GM19395 (cell line): ENCODE measurements at regions not wholly inside any gene's neighbourhood (a gene's known extent, or its start where the extent isn't known, plus 50 kb on each side); places are given as distances from the start of the nearest gene placed in this dataset.
"Not testable (repeated sequence)": the region's sequence is repeated elsewhere in the genome, so short reads cannot be mapped to it uniquely, and the experiment has no call there.

Experiments used
- ATAC-seq: cut with Tn5 transposase; IDR thresholded peaks from one replicate; pipeline ENCODE4 v1.9.1; 2021; ENCODE audit warnings: mild to moderate bottlenecking, moderate library complexity; ENCODE audit not compliant: unreplicated experiment

DNA sequence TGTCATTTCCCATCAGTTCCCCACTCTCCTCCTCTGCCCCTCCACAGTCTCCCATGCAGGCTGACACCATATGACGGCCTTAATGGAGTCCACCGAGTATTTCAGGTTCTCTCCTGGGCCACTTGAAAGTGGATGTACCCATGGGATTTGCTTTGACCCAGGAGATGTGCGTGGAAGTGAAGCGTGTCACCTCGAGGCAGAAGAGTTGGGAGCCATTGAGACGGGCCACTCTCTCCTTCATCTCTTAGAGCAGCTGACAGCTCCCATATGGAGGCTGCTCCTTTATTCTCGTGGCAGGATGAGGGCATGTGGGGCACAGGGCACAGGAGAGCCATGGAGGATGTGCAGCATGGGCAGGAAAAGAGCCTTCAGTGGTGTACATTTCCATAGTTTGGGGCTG lies 144.7 kb upstream of the CRYM start:
- not testable (repeated sequence) for ATAC-seq

DNA sequence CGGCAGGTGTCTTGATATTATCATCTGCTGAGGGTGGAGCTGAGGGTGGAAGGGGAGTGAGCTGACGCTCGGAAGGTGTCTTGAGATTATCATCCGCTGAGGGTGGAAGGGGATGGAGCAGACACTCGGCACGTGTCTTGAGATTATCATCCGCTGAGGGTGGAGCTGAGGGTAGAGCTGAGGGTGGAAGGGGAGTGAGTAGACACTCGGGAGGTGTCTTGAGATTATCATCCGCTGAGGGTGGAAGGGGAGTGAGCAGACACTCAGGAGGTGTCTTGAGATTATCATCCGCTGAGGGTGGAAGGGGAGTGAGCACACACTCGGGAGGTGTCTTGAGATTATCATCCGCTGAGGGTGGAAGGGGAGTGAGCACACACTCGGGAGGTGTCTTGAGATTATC lies 126.6 kb upstream of the CRYM start:
- not testable (repeated sequence) for ATAC-seq

GRCh38 chr16:21397866-21398265 lies 119.8 kb upstream of the CRYM start:
- not testable (repeated sequence) for ATAC-seq

GRCh38 chr16:21396545-21396944 lies 118.5 kb upstream of the CRYM start:
- not testable (repeated sequence) for ATAC-seq

DNA sequence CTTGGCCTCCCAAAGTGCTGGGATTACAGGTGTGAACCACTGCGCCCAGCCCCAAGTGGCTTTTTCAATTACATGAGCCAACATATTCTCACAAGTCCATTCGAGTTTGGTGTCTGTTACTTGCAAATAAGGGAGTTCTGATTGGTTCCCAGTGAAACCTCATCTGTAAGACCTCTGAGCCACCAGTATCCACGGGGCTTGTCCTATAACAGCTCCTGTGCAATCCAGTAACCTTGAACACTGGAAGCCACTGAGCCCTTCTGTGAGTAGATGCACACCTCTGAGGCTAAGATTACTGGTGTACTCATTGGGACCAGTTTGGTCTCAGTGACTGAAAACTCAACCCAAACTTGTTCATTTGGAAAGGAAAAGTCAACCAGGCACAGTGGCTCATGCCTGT lies 112.5 kb upstream of the CRYM start:
- not testable (repeated sequence) for ATAC-seq

- ATAC-seq = not testable (repeated sequence)
Observed at GRCh38 chr16:21389860-21390259, 111.8 kb upstream of the CRYM start.

GRCh38 chr16:21387757-21388156 lies 109.7 kb upstream of the CRYM start:
- ATAC-seq = not testable (repeated sequence)

GRCh38 chr16:21386201-21386915 lies 108.3 kb upstream of the CRYM start:
- ATAC-seq = not testable (repeated sequence)

- ATAC-seq = not testable (repeated sequence)
Observed at GRCh38 chr16:21383682-21384081, 105.6 kb upstream of the CRYM start.

DNA sequence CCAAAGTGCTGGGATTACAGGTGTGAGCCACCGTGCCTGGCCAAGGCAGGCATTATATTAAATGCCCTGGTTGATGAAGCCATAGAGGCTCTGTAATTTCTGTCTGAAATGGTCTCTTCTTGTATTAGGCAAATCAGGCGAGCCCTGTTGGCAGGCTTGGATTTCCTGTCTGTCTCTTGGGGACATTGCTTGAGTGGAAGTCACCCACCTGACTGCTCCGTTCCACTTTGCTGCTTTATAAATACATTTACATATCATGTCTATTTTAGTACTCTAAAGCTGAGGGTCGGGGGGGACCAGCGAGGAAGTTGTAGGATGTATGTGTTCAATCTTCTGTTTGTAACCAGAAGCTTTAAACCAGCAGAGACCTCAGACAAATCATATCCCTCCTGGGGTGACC lies 101.6 kb upstream of the CRYM start:
- not testable (repeated sequence) for ATAC-seq

DNA sequence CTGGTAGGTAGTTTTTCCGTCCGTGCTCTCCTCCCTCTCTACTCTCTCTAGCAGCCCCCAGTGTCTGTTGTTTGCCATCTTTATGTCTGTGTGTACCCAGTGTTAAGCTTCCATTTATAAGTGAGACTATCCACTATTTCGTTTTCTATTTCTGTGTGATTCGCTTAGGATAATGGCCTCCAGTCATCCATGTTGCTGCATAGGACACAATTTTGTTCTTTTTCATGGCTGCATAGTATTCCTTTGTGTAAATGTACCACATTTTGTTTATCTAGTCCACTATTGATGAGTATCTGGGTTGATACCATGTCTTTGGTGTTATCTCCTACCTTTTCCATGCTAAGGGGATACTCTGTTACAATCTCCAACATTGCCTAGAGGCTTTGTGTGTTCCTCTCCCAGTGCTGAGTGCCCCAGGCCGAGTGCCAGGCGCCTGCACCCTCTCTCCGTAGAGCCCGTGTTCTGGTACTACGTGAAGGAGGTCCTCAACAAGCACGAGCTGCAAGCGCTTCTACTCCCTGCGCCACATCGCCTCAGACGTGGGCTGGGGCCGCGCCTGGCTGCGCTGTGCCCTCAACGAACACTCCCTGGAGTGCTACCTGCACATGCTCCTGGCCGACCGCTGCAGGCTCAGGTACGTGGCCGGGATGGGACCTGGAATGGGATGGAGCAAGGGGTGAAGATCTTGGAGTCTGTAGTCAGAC lies 98.3 kb upstream of the CRYM start:
- not testable (repeated sequence) for ATAC-seq

DNA sequence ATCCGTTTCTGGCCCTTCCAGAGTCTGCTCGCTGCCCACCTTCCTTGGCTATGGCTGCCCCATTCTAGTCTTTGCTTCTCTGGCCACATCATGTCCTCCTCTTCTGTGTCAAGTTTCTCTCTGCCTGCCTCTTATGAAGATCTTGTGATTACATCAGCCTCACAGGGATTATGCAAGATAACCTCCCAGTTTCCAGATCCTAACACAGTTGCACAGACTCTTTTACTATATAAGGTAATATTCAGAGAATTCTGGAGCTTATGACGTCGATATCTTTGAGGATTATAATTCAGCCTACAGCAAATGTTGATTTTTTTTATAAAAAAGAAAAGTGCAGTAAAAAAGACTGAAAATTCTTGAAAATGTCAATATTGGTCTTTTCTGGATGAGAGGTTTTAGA lies 97.2 kb upstream of the CRYM start:
- not testable (repeated sequence) for ATAC-seq

GRCh38 chr16:21373454-21373853 lies 95.4 kb upstream of the CRYM start:
- ATAC-seq = not testable (repeated sequence)

DNA sequence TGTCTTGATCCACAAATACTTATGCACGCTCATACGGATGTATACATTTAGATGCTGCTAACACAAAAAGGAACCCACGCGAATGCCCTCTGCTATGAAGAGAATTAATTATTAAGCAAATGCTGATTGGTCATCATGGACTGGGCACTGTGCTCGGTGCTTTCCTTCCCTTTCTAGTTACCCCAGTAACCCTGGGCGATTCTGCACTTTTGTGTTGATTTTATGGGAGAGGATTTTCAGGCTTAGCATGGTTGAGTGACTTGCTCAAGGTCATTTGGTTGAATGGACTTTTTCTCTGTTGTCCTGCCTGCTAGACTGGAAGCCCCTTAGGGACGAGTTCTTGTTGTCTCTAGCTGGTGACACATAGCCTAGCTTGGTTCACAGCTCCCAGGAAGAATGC lies 94.8 kb upstream of the CRYM start:
- not testable (repeated sequence) for ATAC-seq

DNA sequence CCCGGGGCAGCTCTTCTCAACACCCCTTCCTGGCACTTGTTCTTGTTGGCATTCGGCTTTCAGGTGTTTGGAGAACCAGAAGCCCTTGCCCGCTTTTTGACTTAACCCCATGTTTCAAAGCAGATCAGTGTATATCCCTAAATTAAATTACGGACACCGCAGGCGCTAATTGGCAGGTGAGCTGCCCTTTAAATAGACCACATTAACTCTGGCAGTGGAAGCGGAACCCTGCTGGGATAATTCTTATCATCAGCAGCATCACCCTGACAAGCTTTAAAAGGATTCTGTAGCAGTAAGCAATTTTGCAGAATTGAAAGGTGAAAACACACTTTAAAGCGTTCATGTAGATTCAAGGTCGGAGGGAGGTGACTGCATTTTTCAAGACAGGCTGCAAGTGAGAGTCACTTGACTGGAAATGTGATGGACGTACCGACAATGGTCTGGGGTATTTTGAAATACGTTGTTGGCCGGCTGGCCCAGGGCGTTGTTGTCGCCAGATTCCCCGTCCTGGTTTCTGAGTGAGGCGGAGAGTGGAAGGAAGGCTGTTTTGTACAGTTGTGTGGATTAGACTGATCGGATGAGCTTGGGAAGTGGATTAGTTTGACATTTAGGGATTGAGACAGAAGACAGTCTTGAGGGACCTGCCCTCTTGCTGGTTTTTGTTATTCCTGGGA lies 94.2 kb upstream of the CRYM start:
- ATAC-seq = not testable (repeated sequence)

- not testable (repeated sequence) for ATAC-seq
Observed at GRCh38 chr16:21370791-21371190, 92.7 kb upstream of the CRYM start.

DNA sequence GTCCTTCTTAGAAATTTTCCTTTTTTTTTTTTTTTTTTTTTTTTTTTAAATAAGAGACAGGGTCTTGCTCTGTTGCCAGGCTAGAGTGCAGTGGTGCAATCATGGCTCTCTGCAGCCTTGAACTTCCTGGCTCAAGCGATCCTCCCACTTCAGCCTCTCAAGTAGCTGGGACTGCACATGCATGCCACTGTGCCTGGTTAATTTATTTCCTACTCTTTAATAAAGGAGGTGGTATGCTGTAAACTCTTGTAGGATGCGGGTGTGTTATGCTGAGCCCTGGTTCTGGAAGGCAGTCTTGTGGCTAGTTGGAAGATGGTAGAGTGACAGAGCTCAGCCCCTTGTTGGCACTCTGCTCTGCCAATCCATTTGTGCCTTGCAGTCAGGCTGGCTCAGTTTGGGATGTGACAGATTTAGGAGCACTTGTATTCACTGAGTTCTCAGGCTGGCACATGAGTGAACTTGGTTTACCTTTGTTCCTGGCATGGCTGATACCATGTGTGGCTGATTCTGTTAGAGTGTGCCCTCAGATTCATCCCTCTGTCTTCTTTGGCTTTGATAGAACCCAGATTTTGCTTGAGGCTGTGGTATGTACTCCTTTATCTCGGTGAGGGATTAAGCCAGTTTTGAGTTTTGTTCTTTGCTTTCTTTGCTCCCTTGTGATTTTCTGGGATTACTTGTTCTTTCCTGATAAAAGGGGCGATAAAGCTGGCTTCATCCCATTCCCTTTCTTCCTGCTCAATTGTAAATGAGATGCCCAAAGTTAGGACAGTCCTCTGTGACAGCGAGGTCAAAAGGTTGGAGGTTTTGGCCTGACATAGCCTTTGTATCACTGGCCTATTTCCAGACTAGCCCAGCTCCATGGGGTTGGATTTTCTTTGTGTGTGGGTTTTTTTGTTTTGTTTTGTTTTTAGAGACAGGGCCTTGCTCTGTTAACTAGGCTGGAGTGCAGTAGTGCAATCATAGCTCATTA lies 91.2 kb upstream of the CRYM start:
- ATAC-seq = not testable (repeated sequence)

DNA sequence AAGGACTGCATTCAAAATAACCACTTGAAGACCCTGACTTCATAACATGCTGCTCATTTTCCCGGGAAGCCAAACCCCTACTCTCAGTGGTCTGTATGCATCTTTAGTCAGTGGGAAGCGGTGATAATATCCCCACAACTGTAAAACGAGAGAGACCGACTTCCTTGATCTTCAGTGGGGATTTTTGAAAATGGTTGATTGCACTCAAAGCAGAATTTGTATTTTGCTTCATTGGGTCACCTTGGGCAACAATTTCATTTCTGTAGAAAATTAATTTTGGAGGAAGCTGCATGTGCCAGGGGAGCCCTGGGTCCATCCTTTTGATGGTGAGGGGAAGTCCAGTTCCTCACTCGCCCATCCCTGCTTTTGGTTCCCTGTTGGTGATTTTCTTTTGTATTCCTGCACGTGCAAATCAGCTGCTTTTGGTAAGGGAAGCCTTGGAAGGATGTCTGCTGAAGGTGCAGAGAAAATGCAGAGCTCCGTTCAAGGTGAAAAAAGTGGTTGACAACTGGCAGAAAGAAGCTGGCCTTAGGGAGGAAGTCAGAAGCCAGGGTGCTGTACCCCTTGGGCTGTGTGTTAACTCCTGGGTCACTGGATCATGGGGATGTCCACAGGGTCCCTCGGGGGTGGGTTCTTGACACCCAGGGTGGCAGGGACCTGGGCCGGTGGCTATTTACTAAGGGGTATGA lies 89.8 kb upstream of the CRYM start:
- not testable (repeated sequence) for ATAC-seq

DNA sequence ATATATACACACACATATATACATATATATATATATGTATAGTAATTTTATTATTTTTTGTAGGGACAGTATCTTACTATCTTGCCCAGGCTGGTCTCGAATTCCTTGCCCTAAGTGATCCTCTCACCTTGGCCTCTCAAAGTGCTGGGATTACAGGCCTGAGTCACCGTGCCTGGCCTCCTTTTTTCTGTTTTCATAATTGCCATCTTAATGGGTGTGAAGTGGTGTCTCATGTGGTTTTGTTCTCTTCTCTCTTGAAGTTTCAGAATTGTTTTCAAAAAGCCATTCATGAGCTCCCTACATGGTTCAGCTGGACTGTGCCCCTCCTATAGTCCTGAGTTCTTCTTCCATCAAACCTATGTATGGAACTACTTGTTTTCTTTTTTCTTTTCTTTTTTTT lies 88.9 kb upstream of the CRYM start:
- not testable (repeated sequence) for ATAC-seq

GRCh38 chr16:21365541-21365940 lies 87.5 kb upstream of the CRYM start:
- ATAC-seq = peak; percentile 51
